ENCODE measurements at regions not wholly inside any gene's neighbourhood (a gene's known extent, or its start where the extent isn't known, plus 50 kb on each side); places are given as distances from the start of the nearest gene placed in this dataset.

- no peak for TF ChIP-seq EZH2 (IDR thresholded peaks at IDR 0.05; ENCODE audit: borderline replicate concordance, low read depth, low read length, poor library complexity, severe bottlenecking)
- TF ChIP-seq CTCF (conservative IDR thresholded peaks at IDR 0.05; ENCODE audit: low read depth, low read length): no peak
Observed at GRCh38 chr6:125375013-125375412, 73.2 kb upstream of the HDDC2 start.
